Psoas muscle (tissue), 7 donors: ENCODE measurements at regions not wholly inside any gene's neighbourhood (a gene's known extent, or its start where the extent isn't known, plus 50 kb on each side); places are given as distances from the start of the nearest gene placed in this dataset.

ENCODE experiments used
- ATAC-seq, 4 donors: fragments of 200-7000 bp; cut with Tn5 transposase; one replicate each; pipeline ENCODE4 v1.9.1; 2020; ENCODE audit warnings: moderate library complexity in 3 of 4, mild to moderate bottlenecking in 2 of 4
- DNase-seq, 2 donors: peaks; one replicate each; pipeline ENCODE4 v3.0.0-alpha.2; 2020
- H3K27ac ChIP-seq: fragments of 200-600 bp; one replicate; pipeline ENCODE4 v1.8.0; 2022
- H3K27me3 ChIP-seq, 3 donors: fragments of 200-600 bp in 1 of 3; one replicate each; pipeline versions ENCODE4 v1.6.1 to v1.8.0; 2013 to 2022; ENCODE audit warnings: low read length in 2 of 3, mild to moderate bottlenecking in 2 of 3, moderate library complexity in 1 of 3; ENCODE audit not compliant: insufficient read depth in 3 of 3
- H3K36me3 ChIP-seq, 2 donors: fragments of 200-600 bp in 1 of 2; one replicate each; pipeline versions ENCODE4 v1.6.1 to v1.8.0; 2013 to 2022; ENCODE audit warnings: low read depth in 1 of 2, mild to moderate bottlenecking in 1 of 2, moderate library complexity in 1 of 2; ENCODE audit not compliant: insufficient read depth in 1 of 2
- H3K4me1 ChIP-seq: fragments of 200-600 bp; one replicate; pipeline ENCODE4 v1.8.0; 2022
- H3K4me3 ChIP-seq: fragments of 200-600 bp; one replicate; pipeline ENCODE4 v1.8.0; 2022; ENCODE audit warnings: mild to moderate bottlenecking
- H3K9me3 ChIP-seq: fragments of 200-600 bp; one replicate; pipeline ENCODE4 v1.8.0; 2022
- CTCF ChIP-seq: fragments of 200-600 bp; IDR thresholded peaks from one replicate; pipeline ENCODE4 v1.8.0; 2022; ENCODE audit warnings: antibody characterized with exemption
- WGBS, 3 donors: extraction: QIAGEN DNeasy Blood & Tissue Kit; methylation state at CpG; one replicate each; pipeline versions ENCODE4 v1.1.6 to v1.1.7; 2013; 5-methylcytosine and 5-hydroxymethylcytosine counted together
- intact Hi-C, 2 donors: fragments of 100-400 bp; cut with DNase I; formaldehyde crosslinking; loops; one replicate each; pipeline versions ENCODE4 v1.11.0 to v1.14.2; 2022
- donor health status: healthy with polysubstance abuse.
- donor health status: DM: no; HTN: no; CAD: no; lungs with moderate emphysema.
- donor health status: Bipolar disorder and iron deficiency.
- donor health status: healthy.
- donor health status: DM: yes; HTN: yes; CAD: no.
- donor health status: DM: no; HTN: no; CAD: no.
- donor health status: DM: yes; HTN: yes; CAD: no.

GRCh38 chr4:25981749-25982148 lies 67.7 kb downstream of the SMIM20 start:
- Histone ChIP-seq H3K27ac (no peak overlapping the region), H3K27me3 (no peaks in the 10 kb centered on the region), H3K4me1 (no peaks in the 10 kb centered on the region), H3K36me3 (no peaks in the 10 kb centered on the region), H3K9me3 (no peaks in the 10 kb centered on the region), H3K4me3 (no peak overlapping the region)
- peak in 3 of 4 donors; percentile 49 to 83 (median 78) for ATAC-seq
- intact Hi-C loops = loop anchor here in 1 of 2 donors (10.0 kb wide), 1 partner anchor 333 kb away; no protein-coding TSS in a partner anchor
- 46 to 61% (median 55%) methylated on average over 3 of the region's 3 CpGs for WGBS, 3 donors
- no peak for DNase-seq
- no peak for TF ChIP-seq CTCF

- Histone ChIP-seq H3K27me3 (no peaks in the 10 kb centered on the region), H3K36me3 (no peaks in the 10 kb centered on the region), H3K4me3 (no peak overlapping the region), H3K4me1 (no peaks in the 10 kb centered on the region), H3K27ac (no peak overlapping the region), H3K9me3 (no peaks in the 10 kb centered on the region)
- TF ChIP-seq CTCF = no peak
- ATAC-seq = no peak
- DNase-seq = no peak
- intact Hi-C loops = loop anchor here in 1 of 2 donors (10.0 kb wide), 1 partner anchor 332 kb away; no protein-coding TSS in a partner anchor
- 81 to 87% (median 83%) methylated on average over 7 of the region's 7 CpGs for WGBS, 3 donors
Observed at GRCh38 chr4:25982962-25983361, 68.9 kb downstream of the SMIM20 start.

GRCh38 chr4:25984266-25984665 lies 70.2 kb downstream of the SMIM20 start:
- Histone ChIP-seq H3K4me3 (no peak overlapping the region), H3K27me3 (no peaks in the 10 kb centered on the region), H3K27ac (no peak overlapping the region), H3K4me1 (no peaks in the 10 kb centered on the region), H3K9me3 (no peaks in the 10 kb centered on the region), H3K36me3 (no peaks in the 10 kb centered on the region)
- WGBS, 3 donors = 83 to 86% (median 83%) methylated on average over 6 of the region's 6 CpGs
- TF ChIP-seq CTCF = no peak
- DNase-seq (no peak), ATAC-seq (no peak)
- intact Hi-C loops = loop anchor here in 1 of 2 donors (10.0 kb wide), 1 partner anchor 331 kb away; no protein-coding TSS in a partner anchor

- no peak for TF ChIP-seq CTCF
- Histone ChIP-seq H3K27me3 (no peaks in the 10 kb centered on the region), H3K4me3 (no peak overlapping the region), H3K9me3 (no peaks in the 10 kb centered on the region), H3K36me3 (no peaks in the 10 kb centered on the region), H3K4me1 (no peaks in the 10 kb centered on the region), H3K27ac (no peak overlapping the region)
- whole genome bisulfite sequencing, 3 donors = 61 to 73% (median 68%) methylated on average over 5 of the region's 5 CpGs
- intact Hi-C loops = loop anchor here (5.0 to 10.0 kb wide), 3 partner anchors 330 to 428 kb away; no protein-coding TSS in a partner anchor
- DNase-seq (no peak), ATAC-seq (no peak)
Observed at GRCh38 chr4:25984796-25985195, 70.8 kb downstream of the SMIM20 start.

- TF ChIP-seq CTCF = no peak
- Histone ChIP-seq H3K9me3 (no peaks in the 10 kb centered on the region), H3K27me3 (no peaks in the 10 kb centered on the region), H3K27ac (no peak overlapping the region), H3K4me3 (no peak overlapping the region), H3K36me3 (no peaks in the 10 kb centered on the region), H3K4me1 (no peaks in the 10 kb centered on the region)
- intact Hi-C loops = loop anchor here (5.0 to 10.0 kb wide), 3 partner anchors 328 to 425 kb away; no protein-coding TSS in a partner anchor
- ATAC-seq (no peak), DNase-seq (no peak)
- 89 to 90% (median 90%) methylated on average over 7 of the region's 7 CpGs for WGBS, 3 donors
Observed at GRCh38 chr4:25986807-25987206, 72.8 kb downstream of the SMIM20 start.
